Fibroblast of gingiva (primary cell): ENCODE measurements at regions not wholly inside any gene's neighbourhood (a gene's known extent, or its start where the extent isn't known, plus 50 kb on each side); places are given as distances from the start of the nearest gene placed in this dataset.
"Not testable (repeated sequence)": the region's sequence is repeated elsewhere in the genome, so short reads cannot be mapped to it uniquely, and the experiment has no call there.

Experiments
- DNase-seq: peaks from one replicate; pipeline ENCODE4 v3.0.0-alpha.2; 2011; ENCODE audit warnings: low read depth

- DNase-seq, result no peak
These were observed 569.7 kb downstream of the KCNJ2 start for GRCh38 chr17:70739065-70739464.

GRCh38 chr17:70746574-70746973 lies 577.2 kb downstream of the KCNJ2 start:
- DNase-seq, result not testable (repeated sequence)

- no peak for DNase-seq
These were observed 581.7 kb downstream of the KCNJ2 start for GRCh38 chr17:70750983-70751382.

- DNase-seq, result not testable (repeated sequence)
These were observed 583.1 kb downstream of the KCNJ2 start for GRCh38 chr17:70752461-70752860.

GRCh38 chr17:70752966-70753467 lies 583.7 kb downstream of the KCNJ2 start:
- no peak for DNase-seq

- DNase-seq, result no peak
These were observed 593.7 kb downstream of the KCNJ2 start for GRCh38 chr17:70763018-70763417.

- peak; percentile 14 for DNase-seq
These were observed 597.9 kb downstream of the KCNJ2 start for GRCh38 chr17:70767102-70767701.

- no peak for DNase-seq
These were observed 600.6 kb downstream of the KCNJ2 start for GRCh38 chr17:70769956-70770355.

- DNase-seq, result no peak
These were observed 602.6 kb downstream of the KCNJ2 start for GRCh38 chr17:70771804-70772386.

- no peak for DNase-seq
These were observed 603.4 kb downstream of the KCNJ2 start for GRCh38 chr17:70772761-70773160.

GRCh38 chr17:70773258-70773657 lies 603.9 kb downstream of the KCNJ2 start:
- no peak for DNase-seq

- no peak for DNase-seq
These were observed 605.2 kb downstream of the KCNJ2 start for GRCh38 chr17:70774339-70775117.

GRCh38 chr17:70775679-70776078 lies 606.3 kb downstream of the KCNJ2 start:
- no peak for DNase-seq

- no peak for DNase-seq
These were observed 607.1 kb downstream of the KCNJ2 start for GRCh38 chr17:70776441-70776840.

- DNase-seq, result no peak
These were observed 610.7 kb downstream of the KCNJ2 start for GRCh38 chr17:70780031-70780430.

- DNase-seq, result no peak
These were observed 616.7 kb downstream of the KCNJ2 start for GRCh38 chr17:70786081-70786480.

- DNase-seq, result no peak
These were observed 618.5 kb downstream of the KCNJ2 start for GRCh38 chr17:70787721-70788300.

GRCh38 chr17:70791748-70792443 lies 622.6 kb downstream of the KCNJ2 start:
- no peak for DNase-seq

GRCh38 chr17:70794738-70795137 lies 625.4 kb downstream of the KCNJ2 start:
- no peak for DNase-seq

GRCh38 chr17:70795620-70796019 lies 626.3 kb downstream of the KCNJ2 start:
- no peak for DNase-seq

GRCh38 chr17:70796757-70797156 lies 627.4 kb downstream of the KCNJ2 start:
- no peak for DNase-seq

- DNase-seq, result peak; percentile 7
These were observed 627.8 kb downstream of the KCNJ2 start for GRCh38 chr17:70797166-70797565.
